ENCODE measurements at regions not wholly inside any gene's neighbourhood (a gene's known extent, or its start where the extent isn't known, plus 50 kb on each side); places are given as distances from the start of the nearest gene placed in this dataset.

DNA sequence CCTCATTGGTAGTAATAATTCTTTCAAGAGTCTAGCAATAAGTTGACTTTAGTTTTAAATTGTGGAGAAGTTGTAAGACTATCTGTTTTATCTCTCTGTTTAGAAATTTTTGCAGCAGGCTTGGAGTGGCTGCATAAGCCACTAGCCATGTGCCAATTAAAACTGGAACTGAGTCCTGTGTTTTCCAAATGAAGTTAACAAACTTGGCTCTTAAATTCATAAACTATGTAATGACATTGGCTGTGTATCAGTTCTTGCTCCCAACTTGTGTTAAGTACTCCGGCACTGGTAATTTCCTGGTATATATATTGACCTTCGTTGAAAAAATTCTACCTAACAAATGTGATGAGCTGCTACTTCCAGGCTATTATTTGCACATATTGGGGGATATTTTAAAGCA lies 420.4 kb downstream of the GBA3 start:
- no peak for TF ChIP-seq POLR2A (IDR thresholded peaks at IDR 0.05; ENCODE audit: low read depth, low read length)
- TF ChIP-seq POLR2AphosphoS5 (IDR thresholded peaks at IDR 0.05; ENCODE audit: low read depth, low read length) = no peak
- no peak for TF ChIP-seq TAF1 (IDR thresholded peaks at IDR 0.05; ENCODE audit: low read depth, low read length)
- no peak for TF ChIP-seq SPI1 (IDR thresholded peaks at IDR 0.05; ENCODE audit: low read depth, low read length)

Measured in GM12891 (cell line).